ENCODE measurements at regions not wholly inside any gene's neighbourhood (a gene's known extent, or its start where the extent isn't known, plus 50 kb on each side); places are given as distances from the start of the nearest gene placed in this dataset.

DNA sequence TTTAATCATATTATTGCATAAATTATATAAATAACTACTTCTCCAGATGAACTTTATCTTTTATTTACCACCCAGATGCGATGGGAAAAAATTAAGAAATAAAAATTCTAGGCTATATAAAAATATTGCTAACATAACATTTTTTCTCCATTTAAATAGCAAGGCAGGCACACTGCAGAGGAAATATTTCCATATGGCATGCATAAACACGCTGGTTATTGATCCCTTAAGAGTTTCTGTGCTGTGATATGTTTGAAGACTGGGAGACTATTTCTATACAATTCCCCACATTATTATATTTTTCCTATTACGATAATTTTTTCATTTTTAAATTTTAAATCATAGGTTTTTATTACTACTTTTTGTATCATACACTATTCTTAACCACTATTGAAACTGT is 131.5 kb downstream of the C12orf50 start:
- no peaks in the 10 kb centered on the region for H3K27me3 Mint-ChIP-seq (ENCODE audit: insufficient read depth, low read depth)

GRCh38 chr12:87883806-87884205 is 145.4 kb downstream of the C12orf50 start:
- H4K20me1 ChIP-seq (ENCODE audit: low read depth): no peaks in the 10 kb centered on the region
- DNase-seq (ENCODE audit: low spot score): no peak
- no peak for TF ChIP-seq EZH2phosphoT487 (IDR thresholded peaks at IDR 0.05)
- no peak for TF ChIP-seq CTCF (IDR thresholded peaks at IDR 0.05)
- no peak for TF ChIP-seq EZH2 (IDR thresholded peaks at IDR 0.05)
- H3K27ac ChIP-seq: no peak overlapping the region
- Mint-ChIP-seq H3K9me3 (no peaks in the 10 kb centered on the region), H3K27me3 (ENCODE audit: insufficient read depth, low read depth) (peaks cover 2% of the 10 kb centered on the region), H3K4me1 (peaks cover 5% of the 10 kb centered on the region), H3K27ac (no peak overlapping the region), H3K36me3 (no peaks in the 10 kb centered on the region), H3K4me3 (no peak overlapping the region)
- no peaks in the 10 kb centered on the region for H3K9me3 ChIP-seq (ENCODE audit: low read depth)
- H3K27me3 ChIP-seq: no peaks in the 10 kb centered on the region
- H3K79me2 ChIP-seq (ENCODE audit: low read depth): no peaks in the 10 kb centered on the region
- no peaks in the 10 kb centered on the region for H3F3A ChIP-seq (ENCODE audit: low read depth)
- H2AFZ ChIP-seq (replicated peaks): peak overlapping the region; percentile 41
- H3K4me1 ChIP-seq: no peaks in the 10 kb centered on the region
- no peak overlapping the region for H3K9ac ChIP-seq
- H3K4me3 ChIP-seq: no peak overlapping the region
- H3K36me3 ChIP-seq: no peaks in the 10 kb centered on the region
- no peak overlapping the region for H3K4me2 ChIP-seq

More for the DNA sequence above, 131.5 kb downstream of the C12orf50 start:
- H3F3A ChIP-seq (ENCODE audit: low read depth): no peaks in the 10 kb centered on the region
- H3K79me2 ChIP-seq (ENCODE audit: low read depth): no peaks in the 10 kb centered on the region
- H2AFZ ChIP-seq (replicated peaks): no peak overlapping the region
- peaks cover 3% of the 10 kb centered on the region for H3K9me3 Mint-ChIP-seq
- no peaks in the 10 kb centered on the region for H3K9me3 ChIP-seq (ENCODE audit: low read depth)
- H3K4me3 Mint-ChIP-seq: no peak overlapping the region
- H3K4me2 ChIP-seq: no peak overlapping the region
- no peak overlapping the region for H3K4me3 ChIP-seq
- no peaks in the 10 kb centered on the region for H3K27me3 ChIP-seq
- no peak overlapping the region for H3K27ac Mint-ChIP-seq
- no peak overlapping the region for H3K27ac ChIP-seq
- H3K4me1 ChIP-seq: no peaks in the 10 kb centered on the region
- H3K9ac ChIP-seq: no peak overlapping the region
- no peak for TF ChIP-seq EZH2phosphoT487 (IDR thresholded peaks at IDR 0.05)
- TF ChIP-seq CTCF (IDR thresholded peaks at IDR 0.05): no peak
- TF ChIP-seq EZH2 (IDR thresholded peaks at IDR 0.05): no peak
- no peak for DNase-seq (ENCODE audit: low spot score)
- H3K36me3 ChIP-seq: no peaks in the 10 kb centered on the region
- H3K36me3 Mint-ChIP-seq: no peaks in the 10 kb centered on the region
- no peaks in the 10 kb centered on the region for H3K4me1 Mint-ChIP-seq
- H4K20me1 ChIP-seq (ENCODE audit: low read depth): no peaks in the 10 kb centered on the region

DNA sequence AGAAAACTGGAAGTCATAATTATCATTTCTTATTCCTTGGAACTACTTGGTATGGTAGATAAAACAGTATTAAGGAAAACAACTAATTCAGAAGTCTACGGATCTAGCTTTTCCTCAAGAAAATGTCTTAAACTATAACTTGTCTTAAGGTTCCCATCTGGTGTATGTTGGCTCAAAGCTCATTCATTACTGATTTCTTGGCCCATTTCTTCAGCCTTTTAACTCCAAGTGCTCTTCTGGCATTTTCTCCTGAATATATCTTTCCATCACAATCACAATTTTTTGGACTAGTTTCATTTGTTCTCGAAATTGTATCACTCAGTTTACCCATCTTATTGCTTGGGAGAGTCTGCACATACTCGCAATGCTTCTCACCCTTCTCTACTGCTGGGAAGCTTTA is 150.1 kb downstream of the C12orf50 start:
- no peaks in the 10 kb centered on the region for H3K36me3 ChIP-seq
- H2AFZ ChIP-seq (replicated peaks): no peak overlapping the region
- H3K4me2 ChIP-seq: no peak overlapping the region
- no peak overlapping the region for H3K4me3 ChIP-seq
- no peak overlapping the region for H3K9ac ChIP-seq
- H3K27ac ChIP-seq: no peak overlapping the region
- H3K79me2 ChIP-seq (ENCODE audit: low read depth): no peaks in the 10 kb centered on the region
- H3K27me3 Mint-ChIP-seq (ENCODE audit: insufficient read depth, low read depth): peaks cover 5% of the 10 kb centered on the region
- H3K4me1 ChIP-seq: no peaks in the 10 kb centered on the region
- H3K9me3 ChIP-seq (ENCODE audit: low read depth): no peaks in the 10 kb centered on the region
- H4K20me1 ChIP-seq (ENCODE audit: low read depth): no peaks in the 10 kb centered on the region
- TF ChIP-seq CTCF (IDR thresholded peaks at IDR 0.05): no peak
- no peak for TF ChIP-seq EZH2 (IDR thresholded peaks at IDR 0.05)
- no peak for TF ChIP-seq EZH2phosphoT487 (IDR thresholded peaks at IDR 0.05)
- H3K9me3 Mint-ChIP-seq: peaks cover 5% of the 10 kb centered on the region
- H3F3A ChIP-seq (ENCODE audit: low read depth): no peaks in the 10 kb centered on the region
- no peak overlapping the region for H3K27ac Mint-ChIP-seq
- H3K36me3 Mint-ChIP-seq: no peaks in the 10 kb centered on the region
- H3K4me1 Mint-ChIP-seq: peaks cover 5% of the 10 kb centered on the region
- no peak overlapping the region for H3K4me3 Mint-ChIP-seq
- no peaks in the 10 kb centered on the region for H3K27me3 ChIP-seq
- no peak for DNase-seq (ENCODE audit: low spot score)
